ENCODE measurements at regions not wholly inside any gene's neighbourhood (a gene's known extent, or its start where the extent isn't known, plus 50 kb on each side); places are given as distances from the start of the nearest gene placed in this dataset.

DNA sequence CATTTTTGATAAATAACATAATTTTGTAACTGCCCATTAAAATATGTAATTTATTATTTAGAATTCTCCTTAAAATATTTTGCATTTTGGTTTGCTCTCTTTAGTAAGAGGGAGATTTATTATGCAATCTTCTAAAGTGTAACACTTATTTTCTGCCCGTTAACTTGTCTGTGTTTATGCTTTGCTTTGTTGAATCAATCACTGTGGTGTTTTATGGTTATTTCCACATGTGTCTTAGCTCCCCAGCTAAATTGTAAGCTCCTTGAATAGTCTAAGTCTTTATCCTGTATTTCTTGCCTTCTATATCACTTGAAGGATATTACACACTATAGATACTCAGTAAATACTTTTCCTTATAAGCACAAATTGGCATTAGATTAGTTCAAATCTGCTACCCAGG is 166.6 kb upstream of the SPRED2 start:
- TF ChIP-seq, protein P1, sequence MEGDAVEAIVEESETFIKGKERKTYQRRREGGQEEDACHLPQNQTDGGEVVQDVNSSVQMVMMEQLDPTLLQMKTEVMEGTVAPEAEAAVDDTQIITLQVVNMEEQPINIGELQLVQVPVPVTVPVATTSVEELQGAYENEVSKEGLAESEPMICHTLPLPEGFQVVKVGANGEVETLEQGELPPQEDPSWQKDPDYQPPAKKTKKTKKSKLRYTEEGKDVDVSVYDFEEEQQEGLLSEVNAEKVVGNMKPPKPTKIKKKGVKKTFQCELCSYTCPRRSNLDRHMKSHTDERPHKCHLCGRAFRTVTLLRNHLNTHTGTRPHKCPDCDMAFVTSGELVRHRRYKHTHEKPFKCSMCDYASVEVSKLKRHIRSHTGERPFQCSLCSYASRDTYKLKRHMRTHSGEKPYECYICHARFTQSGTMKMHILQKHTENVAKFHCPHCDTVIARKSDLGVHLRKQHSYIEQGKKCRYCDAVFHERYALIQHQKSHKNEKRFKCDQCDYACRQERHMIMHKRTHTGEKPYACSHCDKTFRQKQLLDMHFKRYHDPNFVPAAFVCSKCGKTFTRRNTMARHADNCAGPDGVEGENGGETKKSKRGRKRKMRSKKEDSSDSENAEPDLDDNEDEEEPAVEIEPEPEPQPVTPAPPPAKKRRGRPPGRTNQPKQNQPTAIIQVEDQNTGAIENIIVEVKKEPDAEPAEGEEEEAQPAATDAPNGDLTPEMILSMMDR (conservative IDR thresholded peaks at IDR 0.05; ENCODE audit: low read depth, low read length) = no peak
- DNase-seq (ENCODE audit: low read depth) = no peak
- H3K4me3 ChIP-seq (ENCODE audit: low read depth, low read length) = no peak overlapping the region

DNA sequence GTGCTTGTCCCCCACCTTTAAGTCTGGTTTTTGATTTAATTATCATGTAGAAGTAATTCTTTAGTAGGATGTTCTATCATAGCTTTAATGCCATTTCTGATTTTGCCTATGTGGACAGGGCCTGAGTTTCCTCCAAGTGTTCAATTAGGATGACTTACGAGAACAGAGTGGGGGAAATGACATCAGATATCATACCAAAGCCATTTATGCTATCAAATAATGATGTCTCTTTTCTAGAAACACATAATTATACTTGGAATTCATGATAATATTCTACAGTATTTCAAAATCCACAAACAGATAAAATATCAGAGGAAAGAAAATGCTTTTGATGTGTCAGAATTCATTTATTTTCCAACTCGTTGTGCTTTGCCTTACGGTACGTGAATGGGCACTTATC is 165.9 kb upstream of the SPRED2 start:
- TF ChIP-seq, protein P1 (conservative IDR thresholded peaks at IDR 0.05; ENCODE audit: low read depth, low read length) = no peak
- DNase-seq (ENCODE audit: low read depth) = no peak
- H3K4me3 ChIP-seq (ENCODE audit: low read depth, low read length) = no peak overlapping the region

DNA sequence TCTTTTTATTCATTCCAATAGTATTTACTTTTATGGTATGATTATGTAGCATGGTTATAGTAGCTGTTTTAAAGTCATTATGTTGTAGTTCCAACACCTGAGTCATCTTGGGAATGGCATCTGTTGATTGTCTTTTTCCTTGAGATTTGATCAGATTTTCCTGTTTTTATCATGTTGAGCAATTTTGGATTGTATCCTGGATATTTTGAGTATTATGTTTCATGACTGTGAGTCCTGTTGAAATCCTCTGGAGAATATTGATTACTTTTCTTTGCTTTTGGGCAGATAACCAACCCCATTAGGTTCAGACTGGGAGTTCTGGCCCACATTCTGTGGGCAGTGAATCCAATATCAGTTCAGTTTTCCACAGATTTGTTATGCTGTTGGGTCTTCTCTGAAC is 163.2 kb upstream of the SPRED2 start:
- no peak overlapping the region for H3K4me3 ChIP-seq (ENCODE audit: low read depth, low read length)
- TF ChIP-seq, protein P1 (conservative IDR thresholded peaks at IDR 0.05; ENCODE audit: low read depth, low read length) = no peak
- DNase-seq (ENCODE audit: low read depth) = no peak

DNA sequence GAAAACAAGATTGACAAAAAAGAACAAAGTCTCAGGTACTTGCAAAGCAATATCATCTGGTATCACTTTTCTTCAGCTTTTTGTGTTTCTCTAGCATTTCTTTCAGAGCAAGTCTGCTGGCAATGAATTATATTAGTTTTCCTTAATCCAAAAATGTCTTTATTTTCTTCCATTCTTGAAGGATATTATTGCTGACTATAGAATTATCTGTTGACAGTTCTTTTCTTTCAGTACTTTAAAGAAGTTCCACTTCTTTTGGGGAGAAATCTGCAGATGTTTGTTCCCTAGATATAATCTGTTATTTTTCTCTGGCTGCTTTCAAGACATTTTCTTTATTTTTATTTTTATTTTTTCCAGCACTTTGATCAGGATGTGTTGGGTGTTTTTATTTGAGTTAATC is 161.8 kb upstream of the SPRED2 start:
- no peak overlapping the region for H3K4me3 ChIP-seq (ENCODE audit: low read depth, low read length)
- TF ChIP-seq, protein P1 (conservative IDR thresholded peaks at IDR 0.05; ENCODE audit: low read depth, low read length) = no peak
- no peak for DNase-seq (ENCODE audit: low read depth)

DNA sequence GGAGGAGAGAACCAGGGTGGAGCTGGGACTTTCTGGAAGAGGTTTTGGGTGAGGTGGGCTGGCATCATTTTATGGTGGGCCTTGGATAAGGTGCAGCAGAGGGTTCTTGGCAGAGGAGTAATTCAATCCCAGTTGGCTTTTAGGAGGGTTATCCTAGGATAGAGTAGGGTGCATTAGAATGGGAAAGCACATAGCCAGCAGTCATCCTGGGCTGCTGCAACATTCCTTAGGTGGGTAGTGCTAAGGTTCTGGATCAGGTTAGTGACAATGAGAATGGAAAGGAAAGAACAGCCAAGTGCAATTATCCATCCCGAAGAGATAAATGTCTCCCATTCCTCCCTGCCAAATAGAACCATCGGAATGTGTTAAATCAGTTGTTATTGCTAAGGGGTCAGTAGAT is 157.3 kb upstream of the SPRED2 start:
- no peak for DNase-seq (ENCODE audit: low read depth)
- no peak overlapping the region for H3K4me3 ChIP-seq (ENCODE audit: low read depth, low read length)
- TF ChIP-seq, protein P1 (conservative IDR thresholded peaks at IDR 0.05; ENCODE audit: low read depth, low read length) = no peak

DNA sequence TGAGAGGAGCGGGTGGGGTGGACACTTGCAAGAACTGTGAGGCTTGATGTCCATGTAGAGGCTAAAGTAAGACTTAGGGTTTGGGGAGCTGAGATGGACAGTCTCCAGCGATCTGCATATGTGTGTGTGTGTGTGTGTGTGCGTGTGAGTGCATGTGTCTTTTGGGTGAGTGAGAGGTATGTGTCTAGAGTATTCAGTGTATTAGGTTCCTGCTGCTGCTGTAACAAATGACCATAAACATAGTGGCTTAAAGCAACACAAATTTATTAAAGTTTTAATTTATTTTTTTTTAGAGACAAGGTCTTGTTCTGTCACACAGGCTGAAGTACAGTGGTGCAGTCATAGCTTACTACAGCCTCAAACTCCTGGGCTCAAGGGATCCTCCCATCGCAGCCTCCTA is 155.4 kb upstream of the SPRED2 start:
- H3K4me3 ChIP-seq (ENCODE audit: low read depth, low read length) = no peak overlapping the region
- DNase-seq (ENCODE audit: low read depth) = no peak
- TF ChIP-seq, protein P1 (conservative IDR thresholded peaks at IDR 0.05; ENCODE audit: low read depth, low read length) = no peak

DNA sequence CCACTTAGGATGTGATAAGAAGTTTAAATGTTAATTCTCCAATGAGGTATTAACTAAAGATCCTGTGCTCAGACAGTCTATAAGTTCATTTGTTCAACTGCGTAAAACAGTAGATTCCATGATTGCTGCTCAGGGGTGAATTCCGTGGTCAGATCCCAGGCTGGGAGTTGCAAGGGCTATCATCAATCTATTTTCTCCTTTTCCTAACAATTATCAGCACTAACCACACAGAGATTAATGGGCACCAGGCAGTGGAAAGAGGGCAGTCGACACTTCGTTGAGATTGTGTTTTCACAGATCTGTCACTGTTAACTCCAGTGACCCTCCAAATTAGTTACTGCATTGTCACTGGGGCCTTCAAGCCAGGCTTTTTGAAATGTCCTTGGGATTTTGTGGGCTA is 154.1 kb upstream of the SPRED2 start:
- DNase-seq (ENCODE audit: low read depth) = no peak
- H3K4me3 ChIP-seq (ENCODE audit: low read depth, low read length) = no peak overlapping the region
- TF ChIP-seq, protein P1 (conservative IDR thresholded peaks at IDR 0.05; ENCODE audit: low read depth, low read length) = no peak

All from choroid plexus epithelial cell (primary cell).